Endodermal cell (in vitro differentiated cells): ENCODE measurements at regions not wholly inside any gene's neighbourhood (a gene's known extent, or its start where the extent isn't known, plus 50 kb on each side); places are given as distances from the start of the nearest gene placed in this dataset.

Source experiments
- DNase-seq: peaks from one replicate; pipeline ENCODE4 v3.0.0-alpha.2; 2017
- H3K27ac ChIP-seq: 2 replicates; pipeline ENCODE4 v1.5.1; 2013; ENCODE audit warnings: mild to moderate bottlenecking, low read depth, low read length, moderate library complexity
- H3K27me3 ChIP-seq: 2 replicates; pipeline ENCODE4 v1.6.1; 2013; ENCODE audit warnings: mild to moderate bottlenecking, low read length, moderate library complexity; ENCODE audit not compliant: insufficient read depth, control insufficient read depth, poor library complexity, severe bottlenecking
- H3K36me3 ChIP-seq: 2 replicates; pipeline ENCODE4 v1.7.0; 2013; ENCODE audit warnings: mild to moderate bottlenecking, low read length, moderate library complexity; ENCODE audit not compliant: control insufficient read depth, insufficient read depth
- H3K4me1 ChIP-seq: one replicate; pipeline ENCODE4 v1.7.0; 2013; ENCODE audit warnings: low read length; ENCODE audit not compliant: control insufficient read depth, insufficient read depth
- H3K4me3 ChIP-seq: 2 replicates; pipeline ENCODE4 v1.5.1; 2013; ENCODE audit warnings: mild to moderate bottlenecking, low read length, moderate library complexity
- H3K9ac ChIP-seq: 2 replicates; pipeline ENCODE4 v1.6.1; 2013; ENCODE audit warnings: mild to moderate bottlenecking, low read length, moderate library complexity; ENCODE audit not compliant: poor library complexity, severe bottlenecking; ENCODE audit errors: extremely low read depth
- H3K9me3 ChIP-seq: 2 replicates; pipeline ENCODE4 v1.6.1; 2013; ENCODE audit warnings: mild to moderate bottlenecking, low read length, moderate library complexity; ENCODE audit not compliant: control insufficient read depth
- H3K27ac Mint-ChIP-seq: 2 replicates; pipeline ENCODE4 v1.8.0; 2020; ENCODE audit warnings: mixed read lengths
- H3K27me3 Mint-ChIP-seq: 2 replicates; pipeline ENCODE4 v1.8.0; 2021; ENCODE audit warnings: mild to moderate bottlenecking, mixed read lengths; ENCODE audit not compliant: insufficient read depth
- H3K36me3 Mint-ChIP-seq: 2 replicates; pipeline ENCODE4 v1.8.0; 2020; ENCODE audit warnings: low read depth, mixed read lengths
- H3K4me1 Mint-ChIP-seq: 2 replicates; pipeline ENCODE4 v1.8.0; 2020; ENCODE audit warnings: mixed read lengths
- H3K4me3 Mint-ChIP-seq: 2 replicates; pipeline ENCODE4 v1.8.0; 2020; ENCODE audit warnings: mild to moderate bottlenecking, moderate library complexity, mixed read lengths
- H3K9me3 Mint-ChIP-seq: 2 replicates; pipeline ENCODE4 v1.8.0; 2020; ENCODE audit warnings: mild to moderate bottlenecking, mixed read lengths
- WGBS, 2 experiments: methylation state at CpG; one replicate each; pipeline versions ENCODE4 v1.1.5 to v1.1.7; 2013; ENCODE audit warnings: missing lambda C conversion rate in 2 of 2, mixed read lengths in 1 of 2; ENCODE audit not compliant: insufficient coverage in 1 of 2, insufficient read length in 1 of 2; 5-methylcytosine and 5-hydroxymethylcytosine counted together
- TF ChIP-seq, protein P1 (sequence below): fragments of 200-600 bp; sonication (generic); conservative IDR thresholded peaks from 2 replicates; pipeline ENCODE4 v1.5.0; 2021; ENCODE audit warnings: antibody characterized with exemption, mild to moderate bottlenecking

DNA sequence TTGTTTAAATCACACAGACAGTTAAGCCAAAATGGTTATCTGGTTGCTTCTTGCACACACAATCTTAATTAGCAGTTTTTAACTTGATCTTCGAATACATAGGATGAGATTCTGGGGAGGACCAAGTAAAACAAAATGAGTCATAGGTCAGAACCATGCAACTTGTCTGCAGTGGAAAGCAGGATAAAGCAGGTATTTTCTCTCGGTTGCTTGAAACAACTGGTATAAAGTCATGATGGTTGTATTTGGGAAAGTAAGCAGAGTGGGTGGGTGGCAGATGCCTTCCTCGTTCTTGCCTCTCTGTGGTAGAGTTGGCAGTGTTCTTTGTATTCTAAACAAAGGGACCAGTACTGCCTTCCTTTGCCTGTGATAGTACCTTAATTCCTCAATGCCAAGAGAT is 167.0 kb downstream of the COG6 start:
- no peak overlapping the region for H3K9ac ChIP-seq
- H3K4me1 Mint-ChIP-seq, result peaks cover 15% of the 10 kb centered on the region
- no peaks in the 10 kb centered on the region for H3K36me3 ChIP-seq
- no peaks in the 10 kb centered on the region for H3K27me3 ChIP-seq
- H3K27ac Mint-ChIP-seq, result no peak overlapping the region
- no peak overlapping the region for H3K4me3 ChIP-seq
- 83 to 86% methylated on average over 1 to 3 of the region's 3 CpGs for WGBS, 2 experiments
- no peaks in the 10 kb centered on the region for H3K4me1 ChIP-seq
- H3K27me3 Mint-ChIP-seq, result no peaks in the 10 kb centered on the region
- H3K9me3 ChIP-seq, result no peaks in the 10 kb centered on the region
- no peak overlapping the region for H3K4me3 Mint-ChIP-seq
- DNase-seq, result no peak
- TF ChIP-seq, protein P1, sequence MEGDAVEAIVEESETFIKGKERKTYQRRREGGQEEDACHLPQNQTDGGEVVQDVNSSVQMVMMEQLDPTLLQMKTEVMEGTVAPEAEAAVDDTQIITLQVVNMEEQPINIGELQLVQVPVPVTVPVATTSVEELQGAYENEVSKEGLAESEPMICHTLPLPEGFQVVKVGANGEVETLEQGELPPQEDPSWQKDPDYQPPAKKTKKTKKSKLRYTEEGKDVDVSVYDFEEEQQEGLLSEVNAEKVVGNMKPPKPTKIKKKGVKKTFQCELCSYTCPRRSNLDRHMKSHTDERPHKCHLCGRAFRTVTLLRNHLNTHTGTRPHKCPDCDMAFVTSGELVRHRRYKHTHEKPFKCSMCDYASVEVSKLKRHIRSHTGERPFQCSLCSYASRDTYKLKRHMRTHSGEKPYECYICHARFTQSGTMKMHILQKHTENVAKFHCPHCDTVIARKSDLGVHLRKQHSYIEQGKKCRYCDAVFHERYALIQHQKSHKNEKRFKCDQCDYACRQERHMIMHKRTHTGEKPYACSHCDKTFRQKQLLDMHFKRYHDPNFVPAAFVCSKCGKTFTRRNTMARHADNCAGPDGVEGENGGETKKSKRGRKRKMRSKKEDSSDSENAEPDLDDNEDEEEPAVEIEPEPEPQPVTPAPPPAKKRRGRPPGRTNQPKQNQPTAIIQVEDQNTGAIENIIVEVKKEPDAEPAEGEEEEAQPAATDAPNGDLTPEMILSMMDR, result no peak
- H3K36me3 Mint-ChIP-seq, result no peaks in the 10 kb centered on the region
- H3K9me3 Mint-ChIP-seq, result no peaks in the 10 kb centered on the region
- H3K27ac ChIP-seq, result no peak overlapping the region

- H3K4me3 Mint-ChIP-seq, result no peak overlapping the region
- TF ChIP-seq, protein P1, result no peak
- 95 to 96% methylated on average over 6 of the region's 6 CpGs for WGBS, 2 experiments
- H3K36me3 Mint-ChIP-seq, result no peaks in the 10 kb centered on the region
- DNase-seq, result no peak
- no peaks in the 10 kb centered on the region for H3K27me3 Mint-ChIP-seq
- Histone ChIP-seq H3K27me3 (no peaks in the 10 kb centered on the region), H3K9ac (no peak overlapping the region), H3K4me3 (no peak overlapping the region), H3K27ac (no peak overlapping the region), H3K36me3 (no peaks in the 10 kb centered on the region), H3K4me1 (no peaks in the 10 kb centered on the region), H3K9me3 (no peaks in the 10 kb centered on the region)
- no peaks in the 10 kb centered on the region for H3K9me3 Mint-ChIP-seq
- H3K4me1 Mint-ChIP-seq, result peaks cover 15% of the 10 kb centered on the region
- H3K27ac Mint-ChIP-seq, result no peak overlapping the region
Observed at GRCh38 chr13:39823063-39823713, 167.7 kb downstream of the COG6 start.

DNA sequence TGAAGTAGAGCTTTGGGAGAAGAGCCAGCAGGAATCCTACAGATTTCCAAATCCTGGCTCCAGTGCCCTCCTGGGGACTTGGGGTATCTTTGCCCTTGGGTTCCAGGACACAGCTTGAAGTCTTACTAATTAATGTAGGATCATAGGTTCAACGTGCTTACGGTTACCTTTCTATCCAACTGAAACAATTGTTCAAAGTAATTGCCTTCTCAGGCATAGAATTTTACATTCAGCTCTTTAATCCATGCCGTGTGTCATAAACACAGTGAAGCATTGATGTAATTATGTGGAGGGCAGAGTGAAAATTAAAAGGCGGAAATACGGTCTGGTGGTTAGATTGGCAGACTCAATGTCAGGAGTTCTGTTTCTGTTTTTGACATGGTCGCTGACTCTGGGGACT is 170.4 kb downstream of the COG6 start:
- DNase-seq, result no peak
- TF ChIP-seq, protein P1, result no peak
- H3K27me3 Mint-ChIP-seq, result no peaks in the 10 kb centered on the region

More for the DNA sequence above, 170.4 kb downstream of the COG6 start:
- H3K4me3 ChIP-seq, result no peak overlapping the region
- no peaks in the 10 kb centered on the region for H3K36me3 ChIP-seq
- Mint-ChIP-seq H3K4me3 (no peak overlapping the region), H3K4me1 (peaks cover 15% of the 10 kb centered on the region), H3K36me3 (no peaks in the 10 kb centered on the region), H3K9me3 (no peaks in the 10 kb centered on the region), H3K27ac (no peak overlapping the region)
- peaks cover 7% of the 10 kb centered on the region for H3K9me3 ChIP-seq
- H3K27me3 ChIP-seq, result no peaks in the 10 kb centered on the region
- H3K4me1 ChIP-seq, result no peaks in the 10 kb centered on the region
- 95 to 96% methylated on average over 5 to 6 of the region's 6 CpGs for WGBS, 2 experiments
- no peak overlapping the region for H3K27ac ChIP-seq
- no peak overlapping the region for H3K9ac ChIP-seq
